ENCODE measurements at regions not wholly inside any gene's neighbourhood (a gene's known extent, or its start where the extent isn't known, plus 50 kb on each side); places are given as distances from the start of the nearest gene placed in this dataset.

GRCh38 chr12:131613678-131614077, 97.2 kb upstream of the SFSWAP start:
- no peak for TF ChIP-seq POLR2AphosphoS5 (IDR thresholded peaks at IDR 0.05; ENCODE audit: low read depth, low read length)
- TF ChIP-seq SP4 (IDR thresholded peaks at IDR 0.05; ENCODE audit: low read length), result no peak
- TF ChIP-seq EGR1 (IDR thresholded peaks at IDR 0.05; ENCODE audit: borderline replicate concordance, low read depth, low read length), result no peak
- TF ChIP-seq KDM1A (IDR thresholded peaks at IDR 0.05; ENCODE audit: borderline replicate concordance, low read length), result no peak
- no peak for TF ChIP-seq HDAC6 (IDR thresholded peaks at IDR 0.05; ENCODE audit: low read depth, low read length)
- TF ChIP-seq SP2 (IDR thresholded peaks at IDR 0.05; ENCODE audit: low read length), result no peak
- TF ChIP-seq MAFK (IDR thresholded peaks at IDR 0.05; ENCODE audit: low read depth, low read length), result no peak
- TF ChIP-seq ASH2L (IDR thresholded peaks at IDR 0.05; ENCODE audit: low read length), result no peak
- no peak for TF ChIP-seq TCF12 (IDR thresholded peaks at IDR 0.05; ENCODE audit: low read depth, low read length)
- no peak for TF ChIP-seq SAP30 (IDR thresholded peaks at IDR 0.05; ENCODE audit: insufficient read depth, insufficient replicate concordance, low read length)
- no peak for TF ChIP-seq TAF7 (optimal IDR thresholded peaks at IDR 0.05; ENCODE audit: borderline replicate concordance, low read depth, low read length)
- POLR2A ChIA-PET (ENCODE audit: partially characterized antibody), result interaction anchor here (1.3 kb wide), 1 partner anchor 10 kb away, joined by 3 read pairs; no protein-coding TSS in a partner anchor

More at GRCh38 chr12:131613678-131614077, 97.2 kb upstream of the SFSWAP start:
- Histone ChIP-seq H4K91ac (replicated peaks; ENCODE audit: insufficient read length, low read length) (no peak overlapping the region), H3K4me3 (ENCODE audit: extremely low read depth in 1 of 4, insufficient read depth in 2 of 4, low read depth in 3 of 4, low read length in 4 of 4) (no peak overlapping the region), H2BK20ac (ENCODE audit: low read length) (no peak overlapping the region), H3K18ac (ENCODE audit: extremely low read depth, low read length) (no peak overlapping the region), H3K4me1 (replicated peaks in 1 of 4; ENCODE audit: control insufficient read depth in 3 of 4, insufficient read depth in 4 of 4, low read length in 3 of 4) (peaks cover 0 to 8% (median under 1%) of the 10 kb centered on the region in 4 experiments; a peak in 5 of 7 replicates), H2AFZ (ENCODE audit: low read length) (no peak overlapping the region), H3K9ac (replicated peaks in 1 of 4; ENCODE audit: extremely low read depth in 1 of 4, low read depth in 3 of 4, low read length in 3 of 4) (no peak overlapping the region), H2BK15ac (ENCODE audit: low read length) (no peak overlapping the region), H3K27me3 (replicated peaks in 1 of 4; ENCODE audit: control insufficient read depth in 3 of 4, extremely low read depth in 1 of 4, insufficient read depth in 3 of 4, low read length in 3 of 4) (no peaks in the 10 kb centered on the region; a peak in 1 of 7 replicates), H3K23me2 (ENCODE audit: low read depth, low read length) (no peaks in the 10 kb centered on the region), H3K9me3 (ENCODE audit: insufficient read depth in 2 of 2, low read depth in 1 of 2, low read length in 1 of 2) (no peaks in the 10 kb centered on the region), H3K23ac (ENCODE audit: insufficient read length) (no peak overlapping the region), H3K79me1 (ENCODE audit: low read depth, low read length) (no peaks in the 10 kb centered on the region), H3K36me3 (ENCODE audit: control insufficient read depth in 2 of 4, insufficient read depth in 4 of 4, low read length in 3 of 4) (no peaks in the 10 kb centered on the region), H3K4me2 (ENCODE audit: insufficient read depth in 1 of 2, low read depth in 2 of 2, low read length in 2 of 2) (no peak overlapping the region), H2BK120ac (replicated peaks; ENCODE audit: low read depth, low read length) (no peak overlapping the region), H4K20me1 (replicated peaks in 1 of 2; ENCODE audit: control insufficient read depth in 1 of 2, insufficient read depth in 2 of 2, low read length in 2 of 2) (no peaks in the 10 kb centered on the region), H3K4ac (replicated peaks; ENCODE audit: insufficient read length, low read depth, low read length) (no peak overlapping the region), H3K27ac (ENCODE audit: low read depth, low read length) (no peak overlapping the region), H4K8ac (ENCODE audit: extremely low read depth, insufficient read depth, low read length) (no peak overlapping the region), H3K56ac (replicated peaks; ENCODE audit: insufficient read length, low read depth, low read length) (no peak overlapping the region), H2BK12ac (ENCODE audit: low read depth, low read length) (no peak overlapping the region), H4K5ac (ENCODE audit: insufficient read length, low read depth, low read length) (no peak overlapping the region), H3K79me2 (ENCODE audit: control insufficient read depth in 1 of 2, insufficient read depth in 2 of 2, low read length in 2 of 2) (no peaks in the 10 kb centered on the region), H2AK5ac (ENCODE audit: low read depth, low read length) (no peak overlapping the region), H2BK5ac (ENCODE audit: low read depth, low read length) (no peak overlapping the region), H3K14ac (ENCODE audit: insufficient read length) (no peak overlapping the region)
- CTCF ChIA-PET (ENCODE audit: partially characterized antibody), result interaction anchor here (1.1 kb wide), 1 partner anchor 52 kb away, joined by 3 read pairs; no protein-coding TSS in a partner anchor
- DNase-seq (ENCODE audit: low read depth in 1 of 2, low spot score in 2 of 2) (no peak), FAIRE-seq (no peak)
- WGBS, 2 experiments (ENCODE audit: extremely low coverage in 1 of 2, insufficient coverage in 1 of 2, insufficient read length in 1 of 2, insufficient replicate concordance in 2 of 2, low coverage in 1 of 2, low lambda C conversion rate in 2 of 2, missing lambda C conversion rate in 1 of 2), result 98% methylated on average over 13 of the region's 13 CpGs; no CpG with 5 or more reads in 1 of the 2 experiments

Measured in H1 (cell line).